Body of pancreas (tissue), 4 donors: ENCODE measurements at regions not wholly inside any gene's neighbourhood (a gene's known extent, or its start where the extent isn't known, plus 50 kb on each side); places are given as distances from the start of the nearest gene placed in this dataset.

Experiments
- ATAC-seq: fragments of 150-250 bp; one replicate; pipeline ENCODE4 v1.9.1; 2016
- DNase-seq, 4 donors: peaks; one replicate each; pipeline ENCODE4 v3.0.0-alpha.2; 2019
- H3K27ac ChIP-seq, 4 donors: fragments of 200-600 bp; sonication (generic); 1 replicate in 3 of 4; 2 replicates in 1 of 4; pipeline versions ENCODE4 v1.5.1 to v1.6.1; 2016 to 2019; ENCODE audit warnings: mild to moderate bottlenecking in 1 of 4, mixed read lengths in 1 of 4, moderate library complexity in 1 of 4
- H3K27me3 ChIP-seq, 2 donors: fragments of 200-600 bp; sonication (generic); one replicate each; pipeline ENCODE4 v1.6.0; 2016; ENCODE audit warnings: mild to moderate bottlenecking in 1 of 2
- H3K36me3 ChIP-seq, 2 donors: fragments of 200-600 bp; sonication (generic); replicated peaks in 1 of 2; 2 replicates each; pipeline ENCODE4 v1.5.1; 2016; ENCODE audit warnings: low read depth in 2 of 2; ENCODE audit not compliant: insufficient read depth in 1 of 2
- H3K4me1 ChIP-seq: fragments of 200-600 bp; sonication (generic); one replicate; pipeline ENCODE4 v1.6.0; 2016
- H3K4me3 ChIP-seq, 2 donors: fragments of 200-600 bp; sonication (generic); 1 replicate in 1 of 2; 2 replicates in 1 of 2; pipeline ENCODE4 v1.5.1; 2016 to 2019
- H3K9me3 ChIP-seq, 3 donors: fragments of 200-600 bp; sonication (generic); 1 replicate in 2 of 3; 2 replicates in 1 of 3; pipeline ENCODE4 v1.5.1; 2016
- CTCF ChIP-seq, 7 experiments: fragments of 450-650 bp in 4 of 7; fragments of 200-600 bp in 3 of 7; sonication (generic) in 3 of 7; IDR thresholded peaks; one replicate each; pipeline ENCODE4 v1.5.1; 2016 to 2019; ENCODE audit warnings: antibody characterized with exemption in 7 of 7
- POLR2A ChIP-seq, 3 donors: fragments of 450-650 bp; IDR thresholded peaks; one replicate each; pipeline ENCODE4 v1.6.1; 2016; ENCODE audit warnings: antibody characterized with exemption in 3 of 3, mild to moderate bottlenecking in 2 of 3
- WGBS, 2 donors: methylation state at CpG; one replicate each; pipeline ENCODE4 v1.1.5; 2017; 5-methylcytosine and 5-hydroxymethylcytosine counted together
- intact Hi-C: fragments of 100-400 bp; cut with DNase I; formaldehyde crosslinking; loops from one replicate; pipeline ENCODE4 v1.15.1; 2023

- ATAC-seq: no peak
- Histone ChIP-seq H3K4me1 (no peaks in the 10 kb centered on the region), H3K27ac (no peak overlapping the region), H3K4me3 (no peak overlapping the region), H3K27me3 (no peaks in the 10 kb centered on the region), H3K9me3 (no peaks in the 10 kb centered on the region), H3K36me3 (no peaks in the 10 kb centered on the region)
- intact Hi-C loops: no loop called here
- WGBS, 2 donors: 88 to 89% methylated on average over 3 of the region's 3 CpGs
- DNase-seq: no peak
- TF ChIP-seq CTCF (IDR thresholded peaks at IDR 0.05): no peak
- no peak for TF ChIP-seq POLR2A (IDR thresholded peaks at IDR 0.05)
Observed at GRCh38 chr5:106976363-106976762, 694.4 kb downstream of the EFNA5 start.

GRCh38 chr5:106974272-106974671 lies 696.5 kb downstream of the EFNA5 start:
- WGBS, 2 donors: 23 to 33% methylated on average over 2 of the region's 2 CpGs
- H3K4me3 ChIP-seq: no peak overlapping the region
- H3K4me1 ChIP-seq: no peaks in the 10 kb centered on the region
- no peaks in the 10 kb centered on the region for H3K9me3 ChIP-seq
- H3K27me3 ChIP-seq: no peaks in the 10 kb centered on the region
- no peak for ATAC-seq
- H3K36me3 ChIP-seq: no peaks in the 10 kb centered on the region
- intact Hi-C loops: no loop called here
- no peak for TF ChIP-seq POLR2A (IDR thresholded peaks at IDR 0.05)
- no peak for TF ChIP-seq CTCF (IDR thresholded peaks at IDR 0.05)
- DNase-seq: no peak
- no peak overlapping the region for H3K27ac ChIP-seq

- ATAC-seq (no peak), DNase-seq (no peak)
- Histone ChIP-seq H3K9me3 (no peaks in the 10 kb centered on the region), H3K4me1 (no peaks in the 10 kb centered on the region), H3K27me3 (no peaks in the 10 kb centered on the region), H3K27ac (no peak overlapping the region), H3K4me3 (no peak overlapping the region), H3K36me3 (no peaks in the 10 kb centered on the region)
- 67 to 72% methylated on average over 4 of the region's 4 CpGs for WGBS, 2 donors
- intact Hi-C loops: no loop called here
- no peak for TF ChIP-seq CTCF (IDR thresholded peaks at IDR 0.05)
- TF ChIP-seq POLR2A (IDR thresholded peaks at IDR 0.05): no peak
Observed at GRCh38 chr5:106966686-106967315, 703.9 kb downstream of the EFNA5 start.

- Histone ChIP-seq H3K4me1 (no peaks in the 10 kb centered on the region), H3K4me3 (no peak overlapping the region), H3K36me3 (no peaks in the 10 kb centered on the region), H3K9me3 (no peaks in the 10 kb centered on the region), H3K27me3 (no peaks in the 10 kb centered on the region), H3K27ac (peak overlapping the region in 1 of 4 donors; percentile 12)
- WGBS, 2 donors: 29 to 39% methylated on average over 1 of the region's 1 CpG
- ATAC-seq (peak; percentile 68), DNase-seq (peak in 1 of 4 donors; percentile 8)
- no peak for TF ChIP-seq POLR2A (IDR thresholded peaks at IDR 0.05)
- no peak for TF ChIP-seq CTCF (IDR thresholded peaks at IDR 0.05)
- intact Hi-C loops: no loop called here
Observed at GRCh38 chr5:106964132-106964531, 706.6 kb downstream of the EFNA5 start.

- H3K27ac ChIP-seq: no peak overlapping the region
- H3K9me3 ChIP-seq: no peaks in the 10 kb centered on the region
- H3K36me3 ChIP-seq: no peaks in the 10 kb centered on the region
- DNase-seq: no peak
- no peak for ATAC-seq
- TF ChIP-seq CTCF (IDR thresholded peaks at IDR 0.05): no peak
- no peak for TF ChIP-seq POLR2A (IDR thresholded peaks at IDR 0.05)
- H3K4me3 ChIP-seq: no peak overlapping the region
- intact Hi-C loops: no loop called here
- whole genome bisulfite sequencing, 2 donors: 61 to 63% methylated on average over 1 of the region's 1 CpG
- H3K4me1 ChIP-seq: no peaks in the 10 kb centered on the region
- no peaks in the 10 kb centered on the region for H3K27me3 ChIP-seq
Observed at GRCh38 chr5:106963630-106964029, 707.1 kb downstream of the EFNA5 start.
